IPS DF 6.9 (cell line): ENCODE measurements at regions not wholly inside any gene's neighbourhood (a gene's known extent, or its start where the extent isn't known, plus 50 kb on each side); places are given as distances from the start of the nearest gene placed in this dataset.

Experiments
- DNase-seq: peaks from one replicate; pipeline ENCODE4 v3.0.0-alpha.2; 2013; ENCODE audit warnings: low read depth, low spot score
- H3K27ac ChIP-seq: one replicate; pipeline ENCODE4 v1.5.1; 2013; ENCODE audit warnings: low read length, control low read depth
- H3K27me3 ChIP-seq: 2 replicates; pipeline ENCODE4 v1.6.1; 2013; ENCODE audit warnings: mild to moderate bottlenecking, low read length; ENCODE audit not compliant: control insufficient read depth, insufficient read depth
- H3K36me3 ChIP-seq: 2 replicates; pipeline ENCODE4 v1.6.1; 2013; ENCODE audit warnings: low read length; ENCODE audit not compliant: control insufficient read depth, insufficient read depth
- H3K4me1 ChIP-seq: 2 replicates; pipeline ENCODE4 v1.6.1; 2013; ENCODE audit warnings: low read length; ENCODE audit not compliant: control insufficient read depth, insufficient read depth
- H3K4me3 ChIP-seq: 2 replicates; pipeline ENCODE4 v1.5.1; 2013; ENCODE audit warnings: mild to moderate bottlenecking, low read length
- H3K9me3 ChIP-seq: 2 replicates; pipeline ENCODE4 v1.6.1; 2013; ENCODE audit warnings: low read length, inconsistent platforms; ENCODE audit not compliant: control insufficient read depth, insufficient read depth
- WGBS: extraction: QIAGEN DNeasy Blood & Tissue Kit; methylation state at CpG from one replicate; pipeline ENCODE4 v1.1.7; 2013; ENCODE audit warnings: mixed read lengths, missing lambda C conversion rate; ENCODE audit not compliant: insufficient read length, insufficient coverage; 5-methylcytosine and 5-hydroxymethylcytosine counted together

DNA sequence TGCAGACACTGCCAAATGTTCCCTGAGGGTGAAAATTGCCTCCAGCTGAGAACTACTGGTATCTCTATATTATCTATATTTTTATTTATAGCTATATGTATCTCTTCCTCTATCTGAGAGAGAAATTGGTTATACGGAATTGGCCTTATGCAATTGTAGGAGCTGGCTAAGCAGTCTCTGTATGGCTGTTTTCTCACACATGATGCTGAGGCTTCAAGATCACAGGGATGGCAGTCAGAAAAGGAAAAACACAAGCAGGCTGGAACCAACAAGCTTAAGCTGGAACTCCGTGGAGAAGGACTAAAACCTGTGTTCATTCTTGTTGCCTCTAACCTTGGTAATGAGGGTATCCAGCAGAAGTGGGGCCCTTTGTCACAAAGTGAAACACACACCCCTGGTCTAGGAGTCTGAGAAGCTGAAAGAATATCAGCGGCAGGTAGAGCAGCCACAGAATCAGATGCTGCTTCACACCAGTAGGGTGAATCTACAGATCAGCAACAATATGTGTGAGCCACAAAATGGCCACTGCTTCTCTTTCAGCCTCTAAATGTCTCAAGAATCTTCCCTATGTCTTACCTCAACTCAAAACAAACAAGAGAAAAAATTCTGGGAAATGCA lies 166.5 kb upstream of the PPP1R2C start:
- no peaks in the 10 kb centered on the region for H3K27me3 ChIP-seq
- H3K9me3 ChIP-seq = no peaks in the 10 kb centered on the region
- no peak overlapping the region for H3K27ac ChIP-seq
- no peaks in the 10 kb centered on the region for H3K4me1 ChIP-seq
- DNase-seq = no peak
- WGBS = no CpG with 5 or more reads among the region's 3 CpGs
- no peak overlapping the region for H3K4me3 ChIP-seq
- H3K36me3 ChIP-seq = no peaks in the 10 kb centered on the region

GRCh38 chrX:42946544-42947194 lies 168.7 kb upstream of the PPP1R2C start:
- no peaks in the 10 kb centered on the region for H3K36me3 ChIP-seq
- no peaks in the 10 kb centered on the region for H3K9me3 ChIP-seq
- no peaks in the 10 kb centered on the region for H3K27me3 ChIP-seq
- no peak overlapping the region for H3K27ac ChIP-seq
- no peaks in the 10 kb centered on the region for H3K4me1 ChIP-seq
- no CpG with 5 or more reads among the region's 6 CpGs for WGBS
- DNase-seq = no peak
- H3K4me3 ChIP-seq = no peak overlapping the region

DNA sequence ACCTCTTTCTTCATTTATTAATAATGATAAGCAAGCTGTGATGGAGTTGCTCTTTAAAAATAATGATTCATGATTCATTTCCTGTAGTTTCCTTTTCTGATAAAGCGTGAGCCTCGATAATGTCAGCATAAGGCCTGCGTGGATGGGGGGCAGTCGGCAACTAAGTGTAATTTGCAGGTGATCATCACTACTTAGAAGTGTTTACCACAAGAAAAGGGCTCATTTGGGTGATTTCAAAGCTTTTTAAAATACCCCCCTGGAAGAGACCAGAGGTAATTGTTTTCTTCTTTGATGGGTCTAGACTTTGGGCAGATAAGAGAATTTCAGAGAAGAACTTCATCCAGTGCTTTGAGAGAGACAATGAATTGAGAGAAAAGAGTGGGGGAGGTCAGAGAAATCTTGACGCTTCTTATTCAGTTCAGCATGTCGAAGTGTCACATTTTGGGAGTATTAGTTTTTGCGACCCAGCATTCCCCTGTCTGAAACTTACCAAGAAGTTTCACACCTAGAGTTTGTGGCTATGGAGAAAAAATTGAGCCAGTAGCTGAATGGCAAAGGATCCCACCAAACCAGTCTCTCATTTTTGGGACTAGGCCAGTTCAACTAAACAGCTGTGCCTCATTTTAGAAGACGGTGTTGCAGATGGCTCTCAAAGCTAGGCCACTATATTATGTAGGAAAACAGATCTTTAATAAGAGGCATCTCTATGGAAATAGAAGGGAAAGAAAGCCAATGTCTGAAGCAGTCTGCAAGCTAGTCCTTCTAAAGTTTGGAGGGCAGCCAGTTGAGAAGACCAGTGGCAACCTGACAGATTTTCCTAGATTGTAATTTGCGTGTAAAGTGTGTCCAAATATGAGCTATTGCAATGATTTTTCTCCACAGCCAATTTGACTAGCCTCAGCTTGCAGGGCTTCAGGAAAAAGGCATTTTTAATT lies 171.0 kb upstream of the PPP1R2C start:
- DNase-seq = no peak
- H3K27ac ChIP-seq = no peak overlapping the region
- no peaks in the 10 kb centered on the region for H3K4me1 ChIP-seq
- no peaks in the 10 kb centered on the region for H3K9me3 ChIP-seq
- H3K27me3 ChIP-seq = no peaks in the 10 kb centered on the region
- no peak overlapping the region for H3K4me3 ChIP-seq
- WGBS = no CpG with 5 or more reads among the region's 9 CpGs
- H3K36me3 ChIP-seq = no peaks in the 10 kb centered on the region

DNA sequence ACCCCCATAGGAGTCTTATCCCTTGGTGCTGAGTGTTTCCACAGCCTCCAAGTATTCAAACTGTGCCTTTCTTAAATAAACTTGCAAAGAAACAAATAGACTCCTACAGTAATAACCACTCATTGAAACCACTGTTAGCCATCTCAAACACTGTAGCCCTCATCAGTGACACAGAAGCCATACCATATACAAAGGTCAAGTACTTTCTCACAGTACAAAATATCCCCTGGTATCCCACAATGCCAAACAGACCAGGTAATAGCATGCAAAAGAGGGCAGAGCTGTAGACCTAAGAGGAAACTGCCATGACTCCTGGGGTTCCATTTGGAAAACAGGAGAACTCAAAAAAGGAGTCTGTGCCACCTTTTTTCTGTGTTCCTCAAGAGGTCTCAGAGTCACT lies 173.8 kb upstream of the PPP1R2C start:
- DNase-seq = no peak
- Histone ChIP-seq H3K4me3 (no peak overlapping the region), H3K36me3 (no peaks in the 10 kb centered on the region), H3K9me3 (no peaks in the 10 kb centered on the region), H3K27ac (no peak overlapping the region), H3K4me1 (no peaks in the 10 kb centered on the region), H3K27me3 (no peaks in the 10 kb centered on the region)

DNA sequence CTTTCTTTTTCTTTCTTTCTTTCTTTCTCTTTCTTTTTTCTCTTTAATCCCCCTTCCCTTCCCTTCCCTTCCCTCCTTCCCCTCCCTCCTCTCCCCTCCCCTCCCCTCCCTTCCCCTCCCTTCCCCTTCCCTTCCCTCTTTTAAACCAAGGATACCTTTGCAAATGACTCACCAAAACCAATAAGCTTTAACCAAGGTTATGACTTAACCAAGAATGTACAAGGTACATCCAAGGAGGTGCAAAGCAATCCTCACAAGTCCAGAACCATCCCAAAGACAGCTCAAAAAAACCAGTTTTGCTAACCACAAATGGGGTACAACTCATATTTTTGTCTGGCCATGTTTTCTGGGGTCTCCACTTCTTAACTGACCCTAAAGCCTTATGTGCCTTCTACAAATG lies 174.7 kb upstream of the PPP1R2C start:
- H3K9me3 ChIP-seq = no peaks in the 10 kb centered on the region
- H3K4me3 ChIP-seq = no peak overlapping the region
- no peaks in the 10 kb centered on the region for H3K27me3 ChIP-seq
- H3K4me1 ChIP-seq = no peaks in the 10 kb centered on the region
- H3K27ac ChIP-seq = no peak overlapping the region
- DNase-seq = no peak
- H3K36me3 ChIP-seq = no peaks in the 10 kb centered on the region

DNA sequence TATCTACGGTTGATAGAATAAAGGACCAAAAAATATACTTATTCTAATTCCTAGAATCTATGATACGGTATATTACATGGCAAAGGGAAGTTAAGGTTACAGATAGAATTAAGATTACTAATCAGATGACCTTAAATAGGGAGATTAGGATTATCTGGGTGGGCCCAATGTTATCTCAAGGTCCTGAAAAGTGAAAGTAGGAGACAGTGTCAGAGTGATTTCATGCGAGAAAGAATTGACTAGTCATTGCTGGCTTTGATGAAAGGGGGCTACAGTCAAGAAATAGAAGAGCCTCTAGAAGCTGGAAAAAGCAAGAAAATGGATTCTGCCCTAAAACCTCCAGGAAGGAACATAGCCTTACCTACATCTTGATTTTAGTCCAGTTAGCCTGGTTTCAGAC lies 176.9 kb upstream of the PPP1R2C start:
- H3K4me1 ChIP-seq = no peaks in the 10 kb centered on the region
- H3K36me3 ChIP-seq = no peaks in the 10 kb centered on the region
- no peaks in the 10 kb centered on the region for H3K9me3 ChIP-seq
- WGBS = no CpG with 5 or more reads among the region's 3 CpGs
- no peak for DNase-seq
- no peak overlapping the region for H3K4me3 ChIP-seq
- H3K27me3 ChIP-seq = no peaks in the 10 kb centered on the region
- no peak overlapping the region for H3K27ac ChIP-seq

- H3K27me3 ChIP-seq = no peaks in the 10 kb centered on the region
- H3K9me3 ChIP-seq = no peaks in the 10 kb centered on the region
- H3K27ac ChIP-seq = no peak overlapping the region
- no peaks in the 10 kb centered on the region for H3K4me1 ChIP-seq
- DNase-seq = no peak
- H3K4me3 ChIP-seq = no peak overlapping the region
- no CpG with 5 or more reads among the region's 2 CpGs for WGBS
- H3K36me3 ChIP-seq = no peaks in the 10 kb centered on the region
These were observed 177.4 kb upstream of the PPP1R2C start for GRCh38 chrX:42955349-42955748.

- Histone ChIP-seq H3K27ac (no peak overlapping the region), H3K9me3 (no peaks in the 10 kb centered on the region), H3K36me3 (no peaks in the 10 kb centered on the region), H3K27me3 (no peaks in the 10 kb centered on the region), H3K4me1 (no peaks in the 10 kb centered on the region), H3K4me3 (no peak overlapping the region)
- WGBS = no CpG with 5 or more reads among the region's 2 CpGs
- no peak for DNase-seq
These were observed 189.8 kb upstream of the PPP1R2C start for GRCh38 chrX:42967681-42968300.

- H3K36me3 ChIP-seq = no peaks in the 10 kb centered on the region
- no peaks in the 10 kb centered on the region for H3K27me3 ChIP-seq
- no peak for DNase-seq
- H3K9me3 ChIP-seq = no peaks in the 10 kb centered on the region
- no peak overlapping the region for H3K27ac ChIP-seq
- no peaks in the 10 kb centered on the region for H3K4me1 ChIP-seq
- WGBS = no CpG with 5 or more reads among the region's 2 CpGs
- no peak overlapping the region for H3K4me3 ChIP-seq
These were observed 195.4 kb upstream of the PPP1R2C start for GRCh38 chrX:42973321-42973720.

GRCh38 chrX:42975906-42976305 lies 197.9 kb upstream of the PPP1R2C start:
- no peaks in the 10 kb centered on the region for H3K9me3 ChIP-seq
- H3K4me1 ChIP-seq = no peaks in the 10 kb centered on the region
- no peak overlapping the region for H3K27ac ChIP-seq
- no peak for DNase-seq
- no peaks in the 10 kb centered on the region for H3K27me3 ChIP-seq
- no peaks in the 10 kb centered on the region for H3K36me3 ChIP-seq
- no peak overlapping the region for H3K4me3 ChIP-seq
- whole genome bisulfite sequencing = no CpG with 5 or more reads among the region's 2 CpGs
